Thyroid gland (tissue), 4 donors: ENCODE measurements at regions not wholly inside any gene's neighbourhood (a gene's known extent, or its start where the extent isn't known, plus 50 kb on each side); places are given as distances from the start of the nearest gene placed in this dataset.

Source experiments
- DNase-seq, 2 donors: peaks; one replicate each; pipeline ENCODE4 v3.0.0-alpha.2; 2019
- H3K27ac ChIP-seq, 3 donors: fragments of 200-600 bp; sonication (generic); 1 replicate in 2 of 3; 2 replicates in 1 of 3; pipeline ENCODE4 v1.5.1; 2016 to 2019; ENCODE audit warnings: mild to moderate bottlenecking in 1 of 3, moderate library complexity in 1 of 3
- H3K27me3 ChIP-seq: fragments of 200-600 bp; sonication (generic); one replicate; pipeline ENCODE4 v1.5.1; 2019
- H3K36me3 ChIP-seq, 2 donors: fragments of 200-600 bp; sonication (generic); one replicate each; pipeline ENCODE4 v1.5.1; 2016 to 2019
- H3K4me1 ChIP-seq, 2 donors: fragments of 200-600 bp; sonication (generic); one replicate each; pipeline ENCODE4 v1.5.1; 2017 to 2019
- H3K4me3 ChIP-seq, 3 donors: fragments of 200-600 bp; sonication (generic); replicated peaks in 1 of 3; 1 replicate in 2 of 3; 2 replicates in 1 of 3; pipeline ENCODE4 v1.5.1; 2016; ENCODE audit warnings: mild to moderate bottlenecking in 1 of 3
- H3K9me3 ChIP-seq: fragments of 200-600 bp; sonication (generic); one replicate; pipeline ENCODE4 v1.5.1; 2017
- POLR2A ChIP-seq, 2 donors: fragments of 450-650 bp; IDR thresholded peaks; one replicate each; pipeline ENCODE4 v1.6.1; 2017; ENCODE audit warnings: antibody characterized with exemption in 2 of 2, mild to moderate bottlenecking in 2 of 2, moderate library complexity in 1 of 2
- WGBS, 2 donors: methylation state at CpG; one replicate each; pipeline ENCODE4 v1.1.5; 2017; 5-methylcytosine and 5-hydroxymethylcytosine counted together
- intact Hi-C: fragments of 100-400 bp; cut with DNase I; formaldehyde crosslinking; loops from one replicate; pipeline ENCODE4 v1.15.1; 2023
- TF ChIP-seq, protein P1 (sequence below), 6 experiments: fragments of 200-600 bp in 3 of 6; fragments of 450-650 bp in 3 of 6; sonication (generic) in 3 of 6; IDR thresholded peaks; one replicate each; pipeline ENCODE4 v1.5.1; 2016 to 2019; ENCODE audit warnings: antibody characterized with exemption in 6 of 6, mild to moderate bottlenecking in 2 of 6, inconsistent platforms in 1 of 6, moderate library complexity in 1 of 6

- DNase-seq = no peak
- intact Hi-C loops = no loop called here
- Histone ChIP-seq H3K36me3 (no peaks in the 10 kb centered on the region), H3K9me3 (no peaks in the 10 kb centered on the region), H3K27ac (no peak overlapping the region), H3K27me3 (no peaks in the 10 kb centered on the region), H3K4me1 (no peaks in the 10 kb centered on the region), H3K4me3 (no peak overlapping the region)
- no peak for TF ChIP-seq POLR2A (IDR thresholded peaks at IDR 0.05)
- TF ChIP-seq, protein P1, sequence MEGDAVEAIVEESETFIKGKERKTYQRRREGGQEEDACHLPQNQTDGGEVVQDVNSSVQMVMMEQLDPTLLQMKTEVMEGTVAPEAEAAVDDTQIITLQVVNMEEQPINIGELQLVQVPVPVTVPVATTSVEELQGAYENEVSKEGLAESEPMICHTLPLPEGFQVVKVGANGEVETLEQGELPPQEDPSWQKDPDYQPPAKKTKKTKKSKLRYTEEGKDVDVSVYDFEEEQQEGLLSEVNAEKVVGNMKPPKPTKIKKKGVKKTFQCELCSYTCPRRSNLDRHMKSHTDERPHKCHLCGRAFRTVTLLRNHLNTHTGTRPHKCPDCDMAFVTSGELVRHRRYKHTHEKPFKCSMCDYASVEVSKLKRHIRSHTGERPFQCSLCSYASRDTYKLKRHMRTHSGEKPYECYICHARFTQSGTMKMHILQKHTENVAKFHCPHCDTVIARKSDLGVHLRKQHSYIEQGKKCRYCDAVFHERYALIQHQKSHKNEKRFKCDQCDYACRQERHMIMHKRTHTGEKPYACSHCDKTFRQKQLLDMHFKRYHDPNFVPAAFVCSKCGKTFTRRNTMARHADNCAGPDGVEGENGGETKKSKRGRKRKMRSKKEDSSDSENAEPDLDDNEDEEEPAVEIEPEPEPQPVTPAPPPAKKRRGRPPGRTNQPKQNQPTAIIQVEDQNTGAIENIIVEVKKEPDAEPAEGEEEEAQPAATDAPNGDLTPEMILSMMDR (IDR thresholded peaks at IDR 0.05) = no peak
- WGBS, 2 donors = 83 to 92% methylated on average over 1 of the region's 1 CpG
Measured at GRCh38 chr6:132868057-132868456, 53.7 kb downstream of the RPS12 start.

DNA sequence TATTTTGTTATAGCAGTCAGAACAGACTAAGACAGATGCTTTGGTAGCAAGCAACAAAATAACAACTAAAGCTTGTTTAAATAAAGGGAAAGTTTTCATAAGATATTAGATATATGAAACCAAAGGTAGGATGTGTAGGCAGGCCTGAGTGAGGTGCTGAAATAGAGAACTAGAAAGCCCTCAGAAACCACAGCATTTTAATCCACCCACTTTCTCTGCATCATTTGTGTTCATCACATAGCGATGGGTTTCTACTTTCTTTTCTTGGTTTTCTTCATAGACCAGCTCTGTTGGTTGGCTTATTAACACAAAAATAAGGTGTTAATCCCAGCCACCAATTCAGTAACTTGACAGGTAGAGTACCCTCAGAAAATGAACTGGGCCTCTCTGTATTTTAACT, 58.6 kb downstream of the RPS12 start:
- 89 to 92% methylated on average over 1 of the region's 1 CpG for WGBS, 2 donors
- no peak for DNase-seq
- intact Hi-C loops = no loop called here
- Histone ChIP-seq H3K27ac (no peak overlapping the region), H3K36me3 (no peaks in the 10 kb centered on the region), H3K4me3 (no peak overlapping the region), H3K4me1 (no peaks in the 10 kb centered on the region), H3K27me3 (no peaks in the 10 kb centered on the region), H3K9me3 (no peaks in the 10 kb centered on the region)
- TF ChIP-seq, protein P1 (IDR thresholded peaks at IDR 0.05) = no peak
- no peak for TF ChIP-seq POLR2A (IDR thresholded peaks at IDR 0.05)

GRCh38 chr6:132877003-132877402, 62.6 kb downstream of the RPS12 start:
- Histone ChIP-seq H3K9me3 (no peaks in the 10 kb centered on the region), H3K27ac (no peak overlapping the region), H3K4me3 (no peak overlapping the region), H3K36me3 (no peaks in the 10 kb centered on the region), H3K27me3 (no peaks in the 10 kb centered on the region), H3K4me1 (no peaks in the 10 kb centered on the region)
- TF ChIP-seq, protein P1 (IDR thresholded peaks at IDR 0.05) = no peak
- no peak for TF ChIP-seq POLR2A (IDR thresholded peaks at IDR 0.05)
- WGBS, 2 donors = 88 to 90% methylated on average over 2 of the region's 2 CpGs
- no peak for DNase-seq
- intact Hi-C loops = no loop called here

DNA sequence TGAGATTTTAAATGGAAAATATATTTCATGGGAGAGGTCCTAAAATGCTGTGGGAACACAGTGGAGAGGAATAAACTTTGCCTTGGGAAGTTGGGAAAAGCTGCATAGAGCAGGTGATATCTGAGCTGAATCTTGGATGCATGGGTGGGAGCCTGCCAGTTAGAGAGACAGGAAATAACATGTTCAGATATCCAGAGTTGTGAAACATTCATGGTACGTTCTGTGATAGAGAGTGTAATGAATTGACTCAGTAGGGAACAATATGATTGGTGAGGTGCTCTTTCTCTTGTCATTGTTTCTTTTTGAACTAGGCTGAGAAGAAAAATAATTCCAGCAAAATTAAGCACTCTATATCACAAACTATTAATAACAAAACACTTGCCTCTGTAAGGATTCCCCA, 72.8 kb downstream of the RPS12 start:
- WGBS, 2 donors = 58 to 76% methylated on average over 1 of the region's 1 CpG

GRCh38 chr6:132888701-132889100, 74.3 kb downstream of the RPS12 start:
- TF ChIP-seq POLR2A (IDR thresholded peaks at IDR 0.05) = no peak
- TF ChIP-seq, protein P1 (IDR thresholded peaks at IDR 0.05) = no peak
- no peaks in the 10 kb centered on the region for H3K9me3 ChIP-seq
- no peaks in the 10 kb centered on the region for H3K27me3 ChIP-seq
- no peak overlapping the region for H3K27ac ChIP-seq
- intact Hi-C loops = no loop called here
- no peak for DNase-seq
- WGBS, 2 donors = 91 to 92% methylated on average over 2 of the region's 2 CpGs
- no peak overlapping the region for H3K4me3 ChIP-seq
- H3K4me1 ChIP-seq = no peaks in the 10 kb centered on the region
- H3K36me3 ChIP-seq = no peaks in the 10 kb centered on the region

More for the DNA sequence above, 72.8 kb downstream of the RPS12 start:
- TF ChIP-seq, protein P1 (IDR thresholded peaks at IDR 0.05) = no peak
- H3K9me3 ChIP-seq = no peaks in the 10 kb centered on the region
- H3K4me3 ChIP-seq = no peak overlapping the region
- no peak overlapping the region for H3K27ac ChIP-seq
- no peaks in the 10 kb centered on the region for H3K27me3 ChIP-seq
- no peaks in the 10 kb centered on the region for H3K4me1 ChIP-seq
- intact Hi-C loops = no loop called here
- H3K36me3 ChIP-seq = no peaks in the 10 kb centered on the region
- no peak for DNase-seq
